HEK293 (cell line): ENCODE measurements at regions not wholly inside any gene's neighbourhood (a gene's known extent, or its start where the extent isn't known, plus 50 kb on each side); places are given as distances from the start of the nearest gene placed in this dataset.

Source experiments
- CTCF ChIA-PET: fragments of 350-600 bp; formaldehyde crosslinking; extraction: SDS; loops from one replicate; lab custom pipeline; 2021; ENCODE audit warnings: antibody characterized with exemption; lab: Yijun Ruan, JAX
- POLR2A ChIA-PET: fragments of 300-600 bp; formaldehyde crosslinking; extraction: SDS; loops from one replicate; lab custom pipeline; 2020; ENCODE audit warnings: antibody characterized with exemption, inconsistent platforms; lab: Yijun Ruan, JAX
- H3K27ac ChIP-seq: fragments of 200-500 bp; sonication (Bioruptor generic); 2 replicates; pipeline ENCODE4 v1.5.1; 2014; ENCODE audit warnings: low read depth, low read length, control low read depth, inconsistent platforms; ENCODE audit errors: extremely low read depth
- H3K36me3 ChIP-seq, 2 experiments: fragments of 200-500 bp in 1 of 2; sonication (Bioruptor generic) in 1 of 2; 1 replicate in 1 of 2; 2 replicates in 1 of 2; pipeline ENCODE4 v1.5.1; 2014 to 2017; ENCODE audit warnings: inconsistent platforms in 2 of 2, low read length in 2 of 2; ENCODE audit not compliant: control insufficient read depth in 2 of 2, insufficient read depth in 1 of 2
- H3K4me1 ChIP-seq: fragments of 200-500 bp; sonication (Bioruptor generic); 2 replicates; pipeline ENCODE4 v1.5.1; 2014; ENCODE audit warnings: mild to moderate bottlenecking, low read length, inconsistent platforms; ENCODE audit not compliant: control insufficient read depth, insufficient read depth
- H3K4me3 ChIP-seq: 2 replicates; pipeline ENCODE4 v1.5.1; 2011; ENCODE audit warnings: low read depth, mild to moderate bottlenecking, control low read depth, low read length, moderate library complexity
- H3K9me3 ChIP-seq: fragments of 200-500 bp; sonication (Bioruptor generic); 2 replicates; pipeline ENCODE4 v1.5.1; 2014; ENCODE audit warnings: low read depth, low read length, inconsistent platforms; ENCODE audit not compliant: control insufficient read depth, insufficient read depth
- HOXA7 ChIP-seq: sonication (generic); formaldehyde crosslinking; IDR thresholded peaks from 2 replicates; pipeline ENCODE4 v1.8.1; 2022; ENCODE audit warnings: missing genetic modification reagents, borderline replicate concordance
- KLF1 ChIP-seq: fragments of 450-650 bp; formaldehyde crosslinking; IDR thresholded peaks from 2 replicates; pipeline ENCODE4 v1.5.1; 2016; ENCODE audit warnings: missing biosample characterization, missing genetic modification characterization
- KLF7 ChIP-seq: fragments of 450-650 bp; formaldehyde crosslinking; IDR thresholded peaks from 2 replicates; pipeline ENCODE4 v1.5.1; 2016; ENCODE audit warnings: missing biosample characterization, missing genetic modification characterization, borderline replicate concordance
- PRDM1 ChIP-seq: fragments of 450-650 bp; formaldehyde crosslinking; IDR thresholded peaks from 2 replicates; pipeline ENCODE4; 2016; ENCODE audit warnings: missing biosample characterization, missing genetic modification characterization
- PRDM6 ChIP-seq: fragments of 450-650 bp; formaldehyde crosslinking; IDR thresholded peaks from 2 replicates; pipeline ENCODE4 v1.5.1; 2017; ENCODE audit warnings: missing biosample characterization, missing genetic modification characterization
- SP7 ChIP-seq: fragments of 450-650 bp; formaldehyde crosslinking; IDR thresholded peaks from 2 replicates; pipeline ENCODE4 v1.5.1; 2016; ENCODE audit warnings: missing biosample characterization, missing genetic modification characterization
- TSHZ1 ChIP-seq: fragments of 450-650 bp; formaldehyde crosslinking; IDR thresholded peaks from 2 replicates; pipeline ENCODE4 v1.5.1; 2016; ENCODE audit warnings: missing biosample characterization, missing genetic modification characterization, borderline replicate concordance
- WT1 ChIP-seq: fragments of 450-650 bp; formaldehyde crosslinking; IDR thresholded peaks from 2 replicates; pipeline ENCODE4 v1.5.1; 2016; ENCODE audit warnings: missing biosample characterization, missing genetic modification characterization
- ZBTB48 ChIP-seq: fragments of 450-650 bp; formaldehyde crosslinking; IDR thresholded peaks from 2 replicates; pipeline ENCODE4 v1.5.1; 2016; ENCODE audit warnings: missing biosample characterization, missing genetic modification characterization
- ZNF133 ChIP-seq: fragments of 450-650 bp; formaldehyde crosslinking; IDR thresholded peaks from 2 replicates; pipeline ENCODE4 v1.5.1; 2016; ENCODE audit warnings: missing biosample characterization, missing genetic modification characterization
- ZNF140 ChIP-seq: fragments of 450-650 bp; formaldehyde crosslinking; IDR thresholded peaks from 2 replicates; pipeline ENCODE4 v1.5.1; 2016; ENCODE audit warnings: missing biosample characterization, missing genetic modification characterization
- ZNF146 ChIP-seq: fragments of 450-650 bp; formaldehyde crosslinking; IDR thresholded peaks from 2 replicates; pipeline ENCODE4 v1.5.1; 2016; ENCODE audit warnings: missing biosample characterization, missing genetic modification characterization
- ZNF366 ChIP-seq: fragments of 450-650 bp; formaldehyde crosslinking; conservative IDR thresholded peaks from 2 replicates; pipeline ENCODE4 v1.5.1; 2016; ENCODE audit warnings: missing biosample characterization, missing genetic modification characterization
- ZNF391 ChIP-seq: fragments of 450-650 bp; formaldehyde crosslinking; IDR thresholded peaks from 2 replicates; pipeline ENCODE4 v1.5.1; 2016; ENCODE audit warnings: low read depth, missing biosample characterization, missing genetic modification characterization, borderline replicate concordance
- ZNF433 ChIP-seq: fragments of 450-650 bp; formaldehyde crosslinking; IDR thresholded peaks from 2 replicates; pipeline ENCODE4 v1.5.1; 2016; ENCODE audit warnings: missing biosample characterization, missing genetic modification characterization, low read depth
- ZNF544 ChIP-seq: fragments of 450-650 bp; formaldehyde crosslinking; IDR thresholded peaks from 2 replicates; pipeline ENCODE4 v1.5.0; 2017; ENCODE audit warnings: missing biosample characterization, missing genetic modification characterization
- ZNF621 ChIP-seq: fragments of 450-650 bp; formaldehyde crosslinking; IDR thresholded peaks from 2 replicates; pipeline ENCODE4 v1.5.1; 2017; ENCODE audit warnings: missing biosample characterization, missing genetic modification characterization
- ZNF664 ChIP-seq: fragments of 450-650 bp; formaldehyde crosslinking; IDR thresholded peaks from 2 replicates; pipeline ENCODE4 v1.5.1; 2016; ENCODE audit warnings: missing biosample characterization, missing genetic modification characterization
- ZNF670 ChIP-seq: fragments of 450-650 bp; formaldehyde crosslinking; IDR thresholded peaks from 2 replicates; pipeline ENCODE4 v1.5.1; 2016; ENCODE audit warnings: missing biosample characterization, missing genetic modification characterization, low read depth
- ZNF76 ChIP-seq: fragments of 450-650 bp; formaldehyde crosslinking; IDR thresholded peaks from 2 replicates; pipeline ENCODE4; 2016; ENCODE audit warnings: low read depth, missing biosample characterization, missing genetic modification characterization, borderline replicate concordance
- ZNF792 ChIP-seq: fragments of 450-650 bp; formaldehyde crosslinking; IDR thresholded peaks from 2 replicates; pipeline ENCODE4 v1.5.1; 2016; ENCODE audit warnings: missing biosample characterization, missing genetic modification characterization
- ZNF843 ChIP-seq: fragments of 450-650 bp; formaldehyde crosslinking; IDR thresholded peaks from 2 replicates; pipeline ENCODE4 v1.5.1; 2016; ENCODE audit warnings: missing biosample characterization, missing genetic modification characterization
- TF ChIP-seq, protein P1 (sequence below): fragments of 450-650 bp; formaldehyde crosslinking; IDR thresholded peaks from 2 replicates; pipeline ENCODE4 v1.5.0; 2017; ENCODE audit warnings: missing biosample characterization, missing genetic modification characterization, borderline replicate concordance
- TF ChIP-seq, protein P2 (sequence below): sonication (generic); formaldehyde crosslinking; IDR thresholded peaks from 2 replicates; pipeline ENCODE4 v1.8.1; 2022; ENCODE audit warnings: mild to moderate bottlenecking, moderate library complexity, missing genetic modification reagents

DNA sequence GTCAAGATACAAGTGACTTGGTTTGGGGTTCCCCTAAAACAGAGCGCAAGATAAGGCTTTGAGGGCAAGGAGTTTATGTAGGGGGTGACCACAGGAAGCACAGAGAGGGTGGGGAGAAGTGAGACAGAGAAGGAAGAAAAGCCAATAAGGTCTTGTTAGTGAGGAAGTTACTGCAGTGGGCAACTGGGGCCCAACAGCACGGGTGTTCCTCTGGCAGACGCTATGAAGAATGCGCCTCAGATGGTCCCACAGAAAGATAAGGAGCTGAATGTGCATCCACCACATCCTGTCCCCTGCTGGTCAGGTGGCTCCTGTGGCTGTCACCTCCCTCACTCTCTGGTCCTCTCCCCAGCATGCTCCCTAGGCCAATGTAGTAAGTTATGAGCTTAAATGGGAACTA is 333.5 kb downstream of the TSHZ3 start:
- CTCF ChIA-PET, result interaction anchor here (0.6 to 1.4 kb wide), 3 partner anchors 73 to 333 kb away, joined by 3 to 5 read pairs (median 4); no protein-coding TSS in a partner anchor
- TF ChIP-seq SP7 (tag by site-specific recombination) (no peak), ZNF146 (no peak), ZNF664 (no peak), ZNF133 (tag by site-specific recombination) (no peak), ZNF670 (tag by site-specific recombination) (no peak), KLF7 (tag by site-specific recombination) (no peak), ZNF843 (tag by site-specific recombination) (no peak), ZBTB48 (tag by site-specific recombination) (no peak), TSHZ1 (tag by site-specific recombination) (no peak)
- TF ChIP-seq, all 188 proteins: peak for 0

DNA sequence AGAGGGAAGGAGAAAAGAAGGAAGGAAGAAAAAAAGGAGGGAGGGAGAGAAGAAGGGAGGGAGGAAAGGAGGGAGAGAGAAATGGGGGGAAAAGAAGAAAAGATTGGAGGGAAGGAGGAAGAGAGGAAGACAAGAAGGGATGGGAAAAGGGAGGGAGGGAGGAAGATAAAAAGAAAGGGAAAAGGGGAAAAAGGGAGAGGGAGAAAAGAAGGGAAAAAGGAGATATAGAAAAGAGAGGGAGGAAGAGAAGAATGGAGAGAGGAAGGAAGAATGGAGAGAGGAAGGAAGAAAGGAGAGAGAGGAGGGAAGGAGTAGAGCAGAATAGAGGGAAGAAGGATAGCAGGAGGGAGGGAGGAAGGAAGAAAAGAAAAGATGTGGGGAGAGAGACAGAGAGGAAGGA is 334.6 kb downstream of the TSHZ3 start:
- POLR2A ChIA-PET, result no interaction called here
- Histone ChIP-seq H3K4me3 (no peak overlapping the region), H3K27ac (no peak overlapping the region), H3K4me1 (no peaks in the 10 kb centered on the region), H3K36me3 (no peaks in the 10 kb centered on the region), H3K9me3 (peaks cover 4% of the 10 kb centered on the region)
- CTCF ChIA-PET, result no interaction called here
- TF ChIP-seq ZNF544 (tag by site-specific recombination), result 0 out of 2 replicates have a peak, but pooled peaks have one; percentile 7
- TF ChIP-seq ZNF140 (tag by site-specific recombination), result 0 out of 2 replicates have a peak, but pooled peaks have one; percentile 7
- TF ChIP-seq KLF1 (tag by site-specific recombination), result no peak
- TF ChIP-seq ZNF366, result peak; percentile 94
- peak; percentile 92 for TF ChIP-seq PRDM1 (tag by site-specific recombination)
- TF ChIP-seq, protein P1, sequence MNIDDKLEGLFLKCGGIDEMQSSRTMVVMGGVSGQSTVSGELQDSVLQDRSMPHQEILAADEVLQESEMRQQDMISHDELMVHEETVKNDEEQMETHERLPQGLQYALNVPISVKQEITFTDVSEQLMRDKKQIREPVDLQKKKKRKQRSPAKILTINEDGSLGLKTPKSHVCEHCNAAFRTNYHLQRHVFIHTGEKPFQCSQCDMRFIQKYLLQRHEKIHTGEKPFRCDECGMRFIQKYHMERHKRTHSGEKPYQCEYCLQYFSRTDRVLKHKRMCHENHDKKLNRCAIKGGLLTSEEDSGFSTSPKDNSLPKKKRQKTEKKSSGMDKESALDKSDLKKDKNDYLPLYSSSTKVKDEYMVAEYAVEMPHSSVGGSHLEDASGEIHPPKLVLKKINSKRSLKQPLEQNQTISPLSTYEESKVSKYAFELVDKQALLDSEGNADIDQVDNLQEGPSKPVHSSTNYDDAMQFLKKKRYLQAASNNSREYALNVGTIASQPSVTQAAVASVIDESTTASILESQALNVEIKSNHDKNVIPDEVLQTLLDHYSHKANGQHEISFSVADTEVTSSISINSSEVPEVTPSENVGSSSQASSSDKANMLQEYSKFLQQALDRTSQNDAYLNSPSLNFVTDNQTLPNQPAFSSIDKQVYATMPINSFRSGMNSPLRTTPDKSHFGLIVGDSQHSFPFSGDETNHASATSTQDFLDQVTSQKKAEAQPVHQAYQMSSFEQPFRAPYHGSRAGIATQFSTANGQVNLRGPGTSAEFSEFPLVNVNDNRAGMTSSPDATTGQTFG, result 0 out of 2 replicates have a peak, but pooled peaks have one; percentile 30
- no peak for TF ChIP-seq ZNF792 (tag by site-specific recombination)

More for the DNA sequence above, 333.5 kb downstream of the TSHZ3 start:
- Histone ChIP-seq H3K27ac (no peak overlapping the region), H3K9me3 (peaks cover 7% of the 10 kb centered on the region), H3K4me3 (no peak overlapping the region), H3K4me1 (no peaks in the 10 kb centered on the region), H3K36me3 (no peaks in the 10 kb centered on the region)
- POLR2A ChIA-PET, result no interaction called here

DNA sequence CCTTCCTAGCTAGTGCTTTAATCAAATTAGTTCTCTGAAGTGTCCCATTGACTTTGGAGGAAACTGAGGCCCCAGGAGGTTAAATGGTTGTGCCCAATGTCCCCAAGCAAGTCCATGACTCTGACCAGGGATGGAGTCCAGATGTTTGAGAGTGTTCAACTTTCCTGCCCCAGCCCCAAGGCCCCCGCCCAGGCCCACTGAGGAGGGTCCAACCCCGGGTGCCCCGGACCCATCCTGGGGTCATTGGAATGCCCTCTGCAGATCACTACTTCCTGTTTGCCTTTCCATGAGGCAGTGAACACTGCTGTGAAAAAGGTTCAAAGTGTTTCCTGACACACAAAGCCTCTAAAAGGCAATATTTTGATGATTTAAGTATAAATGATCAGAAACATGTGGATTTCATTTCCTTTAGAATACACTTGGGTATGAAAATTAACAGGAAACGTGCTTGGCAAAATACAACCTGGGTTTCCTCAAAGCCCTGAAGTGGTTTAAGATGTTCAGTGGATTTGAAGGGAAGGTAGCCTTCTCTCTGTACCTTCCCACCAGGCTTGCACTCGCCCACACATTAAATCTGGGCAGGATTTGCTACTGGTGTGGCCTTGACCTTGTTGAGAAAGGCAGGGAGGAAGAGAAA is 335.7 kb downstream of the TSHZ3 start:
- ChIA-PET POLR2A (no interaction called here), CTCF (no interaction called here)
- H3K9me3 ChIP-seq, result peaks cover 4% of the 10 kb centered on the region
- H3K4me3 ChIP-seq, result no peak overlapping the region
- H3K36me3 ChIP-seq, result no peaks in the 10 kb centered on the region
- H3K27ac ChIP-seq, result no peak overlapping the region
- H3K4me1 ChIP-seq, result no peaks in the 10 kb centered on the region
- TF ChIP-seq HOXA7 (CRISPR knock-in tag) (no peak), ZNF792 (tag by site-specific recombination) (no peak), ZNF76 (tag by site-specific recombination) (no peak), ZNF621 (tag by site-specific recombination) (no peak), ZNF433 (no peak), ZNF391 (tag by site-specific recombination) (no peak), PRDM6 (tag by site-specific recombination) (no peak), WT1 (tag by site-specific recombination) (no peak)
- TF ChIP-seq, protein P2, sequence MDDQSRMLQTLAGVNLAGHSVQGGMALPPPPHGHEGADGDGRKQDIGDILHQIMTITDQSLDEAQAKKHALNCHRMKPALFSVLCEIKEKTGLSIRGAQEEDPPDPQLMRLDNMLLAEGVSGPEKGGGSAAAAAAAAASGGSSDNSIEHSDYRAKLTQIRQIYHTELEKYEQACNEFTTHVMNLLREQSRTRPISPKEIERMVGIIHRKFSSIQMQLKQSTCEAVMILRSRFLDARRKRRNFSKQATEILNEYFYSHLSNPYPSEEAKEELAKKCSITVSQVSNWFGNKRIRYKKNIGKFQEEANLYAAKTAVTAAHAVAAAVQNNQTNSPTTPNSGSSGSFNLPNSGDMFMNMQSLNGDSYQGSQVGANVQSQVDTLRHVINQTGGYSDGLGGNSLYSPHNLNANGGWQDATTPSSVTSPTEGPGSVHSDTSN (CRISPR knock-in tag), result no peak
